SU-DHL-6 (cell line): ENCODE measurements at regions not wholly inside any gene's neighbourhood (a gene's known extent, or its start where the extent isn't known, plus 50 kb on each side); places are given as distances from the start of the nearest gene placed in this dataset.

Source experiments
- H2AFZ ChIP-seq: fragments of 200-600 bp; sonication (generic); 2 replicates; pipeline ENCODE4 v1.6.1; 2014; ENCODE audit warnings: low read depth, mild to moderate bottlenecking, moderate library complexity, mixed read lengths, antibody characterized with exemption, low read length; ENCODE audit not compliant: severe bottlenecking
- H3F3A ChIP-seq: fragments of 200-600 bp; shearing (Covaris generic); 2 replicates; pipeline ENCODE4 v1.6.0; 2016; ENCODE audit warnings: antibody characterized with exemption, mild to moderate bottlenecking; ENCODE audit not compliant: insufficient read depth
- H3K27ac ChIP-seq: fragments of 200-600 bp; sonication (generic); 2 replicates; pipeline ENCODE4 v1.5.1; 2016; ENCODE audit warnings: low read depth, mild to moderate bottlenecking, low read length, moderate library complexity, mixed read lengths
- H3K27me3 ChIP-seq: fragments of 200-600 bp; sonication (generic), shearing (Covaris generic); 2 replicates; pipeline ENCODE4 v1.6.0; 2014; ENCODE audit warnings: mild to moderate bottlenecking, low read length
- H3K36me3 ChIP-seq: fragments of 200-600 bp; sonication (generic); 2 replicates; pipeline ENCODE4 v1.6.1; 2014; ENCODE audit warnings: mild to moderate bottlenecking, low read length, mixed read lengths
- H3K4me2 ChIP-seq: fragments of 300-600, 200-600 bp; shearing (Covaris generic), sonication (generic); 2 replicates; pipeline ENCODE4 v1.6.0; 2014; ENCODE audit warnings: low read length, low read depth, mild to moderate bottlenecking; ENCODE audit not compliant: poor library complexity, severe bottlenecking
- H3K4me3 ChIP-seq: fragments of 200-600 bp; sonication (generic); 2 replicates; pipeline ENCODE4 v1.5.1; 2014; ENCODE audit warnings: antibody characterized with exemption, low read length, mild to moderate bottlenecking, mixed read lengths; ENCODE audit not compliant: insufficient read depth, poor library complexity, severe bottlenecking
- H3K79me2 ChIP-seq: fragments of 200-600 bp; sonication (generic); 2 replicates; pipeline ENCODE4 v1.6.1; 2014; ENCODE audit warnings: mild to moderate bottlenecking, low read length, moderate library complexity; ENCODE audit not compliant: insufficient read depth
- H3K9ac ChIP-seq: fragments of 200-600 bp; sonication (generic); 2 replicates; pipeline ENCODE4 v1.7.0; 2014; ENCODE audit warnings: mild to moderate bottlenecking, low read length
- H3K9me2 ChIP-seq: fragments of 200-600 bp; sonication (generic); replicated peaks from 2 replicates; pipeline ENCODE4 v1.6.1; 2014; ENCODE audit warnings: low read length; ENCODE audit not compliant: insufficient read depth
- H3K9me3 ChIP-seq: fragments of 200-600 bp; sonication (generic); 2 replicates; pipeline ENCODE4 v1.6.1; 2014; ENCODE audit warnings: low read length, mixed read lengths; ENCODE audit not compliant: insufficient read depth
- H4K20me1 ChIP-seq: fragments of 200-600 bp; sonication (generic); 2 replicates; pipeline ENCODE4 v1.6.1; 2014; ENCODE audit warnings: low read depth, mild to moderate bottlenecking, antibody characterized with exemption, low read length, moderate library complexity, mixed read lengths
- CTCF ChIP-seq: fragments of 200-600 bp; sonication (generic); IDR thresholded peaks from one replicate; pipeline ENCODE4 v1.5.1; 2017; ENCODE audit warnings: antibody characterized with exemption, mild to moderate bottlenecking, low read length, moderate library complexity; ENCODE audit not compliant: insufficient read depth, poor library complexity, severe bottlenecking
- EZH2phosphoT487 ChIP-seq: fragments of 200-600 bp; sonication (generic), shearing (Covaris generic); conservative IDR thresholded peaks from 2 replicates; pipeline ENCODE4 v1.6.1; 2018; ENCODE audit warnings: mild to moderate bottlenecking, antibody characterized with exemption, low read length, moderate library complexity, mixed read lengths

GRCh38 chr13:76036176-76036575 is 400.0 kb downstream of the LMO7 start:
- no peaks in the 10 kb centered on the region for H3K36me3 ChIP-seq
- no peak overlapping the region for H3K4me3 ChIP-seq
- no peaks in the 10 kb centered on the region for H3K9me3 ChIP-seq
- no peak overlapping the region for H3K4me2 ChIP-seq
- H3K9ac ChIP-seq, result no peak overlapping the region
- no peaks in the 10 kb centered on the region for H3F3A ChIP-seq
- H3K27ac ChIP-seq, result no peak overlapping the region
- no peaks in the 10 kb centered on the region for H4K20me1 ChIP-seq
- no peak overlapping the region for H2AFZ ChIP-seq
- TF ChIP-seq CTCF (no peak), EZH2phosphoT487 (no peak)
- H3K79me2 ChIP-seq, result no peaks in the 10 kb centered on the region
- no peaks in the 10 kb centered on the region for H3K27me3 ChIP-seq
- no peaks in the 10 kb centered on the region for H3K9me2 ChIP-seq

DNA sequence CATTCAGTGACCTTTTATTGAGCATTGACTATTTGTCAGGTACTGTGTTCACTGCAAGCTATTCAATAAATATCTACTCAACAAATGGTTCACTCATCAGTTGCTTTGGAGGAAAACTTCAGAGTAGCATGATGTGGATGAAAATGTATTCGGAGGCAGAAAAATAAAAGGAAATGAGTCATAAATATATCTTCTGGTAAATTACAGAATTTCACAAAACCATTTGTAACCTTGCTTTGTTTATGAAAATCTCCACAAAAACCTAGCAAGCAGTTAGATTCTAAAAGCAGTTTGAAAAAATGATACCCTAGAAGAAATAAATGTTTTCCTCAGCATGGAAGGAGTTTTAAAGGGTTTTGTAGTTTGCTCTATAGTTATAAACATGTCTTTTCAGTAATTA is 399.6 kb downstream of the LMO7 start:
- TF ChIP-seq EZH2phosphoT487, result no peak
- TF ChIP-seq CTCF, result no peak
- Histone ChIP-seq H3K36me3 (no peaks in the 10 kb centered on the region), H3K9me2 (no peaks in the 10 kb centered on the region), H3K9ac (no peak overlapping the region), H3F3A (no peaks in the 10 kb centered on the region), H3K27ac (no peak overlapping the region), H3K27me3 (no peaks in the 10 kb centered on the region), H2AFZ (no peak overlapping the region), H4K20me1 (no peaks in the 10 kb centered on the region), H3K4me2 (no peak overlapping the region), H3K9me3 (no peaks in the 10 kb centered on the region), H3K79me2 (no peaks in the 10 kb centered on the region), H3K4me3 (no peak overlapping the region)

DNA sequence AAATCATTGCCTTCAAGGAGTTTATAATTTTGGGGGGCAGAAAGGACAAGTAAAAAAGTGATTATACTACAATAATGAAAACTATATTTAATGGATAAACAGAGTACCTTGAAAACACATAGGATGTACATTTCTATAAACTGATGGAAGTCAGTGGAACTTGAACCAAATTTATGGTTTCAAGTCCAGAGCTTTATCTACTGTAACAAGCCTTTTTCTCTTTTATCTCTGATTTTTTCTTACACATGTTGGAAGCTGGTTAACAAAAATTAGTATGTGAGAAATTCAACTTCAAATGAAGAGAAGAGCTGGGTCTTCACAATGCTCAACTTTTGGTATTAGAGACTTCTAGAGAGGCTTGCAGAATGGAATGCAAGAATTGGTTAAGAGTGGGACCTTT is 393.6 kb downstream of the LMO7 start:
- Histone ChIP-seq H3K36me3 (no peaks in the 10 kb centered on the region), H3K4me2 (no peak overlapping the region), H3F3A (no peaks in the 10 kb centered on the region), H3K27me3 (no peaks in the 10 kb centered on the region), H2AFZ (no peak overlapping the region), H4K20me1 (no peaks in the 10 kb centered on the region), H3K9me2 (no peaks in the 10 kb centered on the region), H3K9me3 (no peaks in the 10 kb centered on the region), H3K9ac (no peak overlapping the region), H3K4me3 (no peak overlapping the region), H3K27ac (no peak overlapping the region), H3K79me2 (no peaks in the 10 kb centered on the region)
- TF ChIP-seq EZH2phosphoT487 (no peak), CTCF (no peak)

GRCh38 chr13:76029088-76029487 is 393.0 kb downstream of the LMO7 start:
- Histone ChIP-seq H4K20me1 (no peaks in the 10 kb centered on the region), H3K9ac (no peak overlapping the region), H2AFZ (no peak overlapping the region), H3K4me3 (no peak overlapping the region), H3K27ac (no peak overlapping the region), H3F3A (no peaks in the 10 kb centered on the region), H3K4me2 (no peak overlapping the region), H3K36me3 (no peaks in the 10 kb centered on the region), H3K9me3 (no peaks in the 10 kb centered on the region), H3K27me3 (no peaks in the 10 kb centered on the region), H3K79me2 (no peaks in the 10 kb centered on the region), H3K9me2 (no peaks in the 10 kb centered on the region)
- no peak for TF ChIP-seq EZH2phosphoT487
- no peak for TF ChIP-seq CTCF
